ACHN (cell line): ENCODE measurements at regions not wholly inside any gene's neighbourhood (a gene's known extent, or its start where the extent isn't known, plus 50 kb on each side); places are given as distances from the start of the nearest gene placed in this dataset.
"Not testable (repeated sequence)": the region's sequence is repeated elsewhere in the genome, so short reads cannot be mapped to it uniquely, and the experiment has no call there.

Experiments
- DNase-seq: peaks from one replicate; pipeline ENCODE4 v3.0.0-alpha.2; 2015
- in situ Hi-C: cut with HindIII; loops from 2 replicates; pipeline ENCODE4 v1.10.0; 2017; ENCODE audit warnings: low sequenced_read_pairs, low pct_ligation_motif_present, low pct_unique_long_range_greater_than_20kb

DNA sequence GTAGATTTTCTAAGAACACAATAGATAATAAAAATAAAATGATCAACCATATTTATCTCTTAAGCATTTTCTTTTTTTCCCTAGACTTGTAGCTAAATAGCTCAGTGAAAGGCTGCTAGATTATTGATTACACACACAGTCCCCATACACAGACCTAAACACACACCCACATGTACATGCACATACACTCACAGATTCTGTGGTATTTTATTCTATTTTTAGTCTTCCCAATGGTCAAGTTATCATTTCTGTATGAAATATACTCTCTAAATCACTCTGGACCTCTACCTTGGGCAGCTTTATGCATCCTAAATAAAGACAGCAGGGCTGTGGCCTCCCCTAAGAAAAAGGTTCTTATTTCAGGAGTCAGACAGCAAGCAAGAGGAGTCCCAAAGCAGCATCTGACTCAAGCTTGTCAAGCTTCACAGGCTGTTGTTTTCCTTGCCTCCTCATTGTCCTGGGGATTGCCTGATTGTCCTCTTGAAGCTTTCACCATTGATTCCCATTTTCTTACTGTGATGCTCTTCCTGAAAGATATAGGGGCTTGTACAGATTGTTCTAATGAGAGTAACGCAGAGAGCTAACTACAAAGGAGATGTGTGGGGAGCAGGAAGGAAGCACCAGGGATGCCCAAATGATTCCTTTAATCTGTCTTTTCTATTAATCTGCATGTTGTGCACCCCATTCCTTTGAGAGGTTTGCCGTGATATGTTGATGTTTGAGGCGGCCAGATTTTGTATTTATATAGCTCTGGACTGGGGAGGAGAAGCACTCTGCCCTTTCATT, 986.5 kb downstream of the PCDH17 start:
- in situ Hi-C loops = no loop called here
- no peak for DNase-seq

DNA sequence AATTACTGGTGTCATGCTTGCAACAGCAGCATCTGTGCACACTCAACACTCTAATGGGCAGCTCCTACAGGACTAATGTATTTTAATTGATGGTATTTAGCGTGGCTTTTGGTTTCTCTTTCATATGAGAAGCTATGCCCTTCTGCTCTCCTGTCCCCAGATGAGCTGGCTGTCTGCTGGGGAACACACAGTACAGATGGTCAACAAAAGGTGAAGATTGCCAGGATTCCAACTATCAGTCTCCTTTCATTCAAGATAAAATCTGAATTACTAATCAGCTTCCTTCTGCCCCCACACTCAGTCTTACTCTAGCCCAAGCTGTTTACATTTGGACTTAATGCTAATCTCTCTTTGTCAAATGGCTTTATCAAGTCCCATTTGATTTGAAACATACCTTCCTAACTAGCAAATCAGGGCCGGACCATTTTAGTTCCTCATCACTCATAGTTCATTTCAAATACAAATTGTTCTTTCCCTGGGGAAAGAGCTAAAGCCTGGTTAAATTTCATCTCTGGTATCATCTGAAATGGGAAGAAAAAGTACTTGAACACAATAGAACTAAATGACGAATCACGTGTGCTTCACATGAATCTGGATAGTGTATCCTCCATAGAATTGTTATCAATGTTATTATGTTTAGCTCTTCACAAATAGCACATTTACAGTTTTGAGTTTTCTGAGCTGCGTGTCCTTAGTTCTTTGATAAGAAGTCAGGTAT, 988.0 kb downstream of the PCDH17 start:
- no peak for DNase-seq

DNA sequence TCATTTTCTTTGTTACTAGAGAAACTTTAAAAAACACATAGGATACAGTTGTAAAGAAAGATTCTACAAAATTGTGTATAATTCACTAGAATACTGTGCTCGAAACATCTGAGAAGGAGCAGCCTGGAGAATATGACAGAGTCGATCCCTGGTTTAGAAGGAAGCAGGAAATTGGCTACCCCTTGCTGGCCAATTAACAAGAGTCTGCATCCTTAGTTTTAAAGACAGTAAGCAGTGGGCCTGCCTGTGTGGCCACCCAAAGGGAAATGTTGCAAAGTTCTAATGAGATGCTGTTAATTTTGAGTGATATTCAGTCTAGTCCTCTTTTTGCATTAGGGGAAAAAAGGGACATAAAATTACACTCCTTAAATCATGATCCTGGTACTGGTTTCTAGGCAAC, 988.6 kb downstream of the PCDH17 start:
- in situ Hi-C loops = no loop called here
- DNase-seq = no peak

More for the DNA sequence above, 988.0 kb downstream of the PCDH17 start:
- in situ Hi-C loops = no loop called here

DNA sequence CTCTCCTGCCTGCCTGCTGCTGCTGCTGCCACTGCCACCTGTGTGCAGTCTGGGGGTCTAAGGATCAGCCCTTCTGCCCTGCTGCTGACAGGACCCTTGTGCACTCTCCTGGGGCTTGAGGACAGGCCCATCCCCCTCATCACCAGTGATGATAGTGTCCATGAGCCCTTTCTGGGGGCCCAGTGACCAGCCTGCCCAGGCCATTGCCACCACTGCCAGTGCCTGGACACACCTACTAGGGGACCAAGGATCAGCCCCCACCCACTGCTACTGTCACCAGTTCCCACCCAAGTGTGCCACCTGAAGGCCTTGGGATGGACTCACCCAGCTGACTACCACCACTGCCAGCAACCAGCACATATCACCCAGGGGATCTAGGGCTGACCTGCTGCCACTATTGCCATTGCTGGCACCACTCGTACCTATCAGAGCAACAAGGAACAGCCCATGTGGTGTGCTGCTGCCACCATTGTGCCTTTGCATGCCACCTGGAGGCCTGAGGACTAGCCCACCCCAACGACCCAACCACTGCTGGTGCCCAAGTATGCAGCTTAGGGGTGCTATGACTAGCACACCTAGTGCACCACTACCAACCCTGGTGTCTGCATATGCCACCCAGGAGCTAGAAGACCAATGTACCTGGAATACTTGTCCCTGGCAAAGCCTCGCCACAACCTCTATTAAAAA, 994.3 kb downstream of the PCDH17 start:
- in situ Hi-C loops = no loop called here
- DNase-seq = no peak

DNA sequence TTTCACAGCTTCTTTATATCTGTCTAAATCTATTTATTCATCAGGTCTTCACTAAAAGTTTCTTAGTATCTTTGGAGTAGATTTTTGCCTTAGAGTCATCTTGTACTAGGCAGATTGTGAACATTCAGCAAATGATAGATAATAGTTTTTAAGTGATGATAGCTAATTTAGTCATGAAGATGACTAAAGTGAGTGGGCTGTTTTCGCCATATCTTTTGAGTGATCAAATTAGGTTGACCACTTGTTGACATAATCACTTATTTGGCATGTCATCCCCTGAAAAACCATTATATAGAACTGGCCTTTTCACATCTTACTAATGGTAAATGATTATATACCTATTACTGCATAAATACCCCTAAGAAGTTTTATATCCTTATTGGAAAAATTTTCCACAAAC, 999.2 kb downstream of the PCDH17 start:
- no peak for DNase-seq
- in situ Hi-C loops = no loop called here

DNA sequence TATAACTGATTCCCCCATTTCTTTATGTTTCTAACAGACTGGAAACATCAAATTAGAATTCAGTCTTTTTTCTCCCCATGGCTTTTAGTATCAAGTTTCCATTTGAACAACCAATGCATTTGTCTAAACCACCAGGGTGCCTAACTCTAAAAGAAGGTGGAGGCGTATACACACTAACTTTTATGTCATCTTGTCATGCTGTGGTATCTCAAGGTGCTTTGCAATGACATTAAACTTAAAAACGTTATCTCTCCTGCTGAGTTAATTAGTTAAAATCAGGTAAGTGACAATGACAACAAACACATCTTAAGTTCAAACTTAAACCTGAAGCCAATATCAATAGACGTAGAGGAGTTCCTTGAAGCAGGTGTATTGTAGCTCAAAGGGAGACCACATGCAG, 1001.7 kb downstream of the PCDH17 start:
- DNase-seq = no peak
- in situ Hi-C loops = no loop called here

DNA sequence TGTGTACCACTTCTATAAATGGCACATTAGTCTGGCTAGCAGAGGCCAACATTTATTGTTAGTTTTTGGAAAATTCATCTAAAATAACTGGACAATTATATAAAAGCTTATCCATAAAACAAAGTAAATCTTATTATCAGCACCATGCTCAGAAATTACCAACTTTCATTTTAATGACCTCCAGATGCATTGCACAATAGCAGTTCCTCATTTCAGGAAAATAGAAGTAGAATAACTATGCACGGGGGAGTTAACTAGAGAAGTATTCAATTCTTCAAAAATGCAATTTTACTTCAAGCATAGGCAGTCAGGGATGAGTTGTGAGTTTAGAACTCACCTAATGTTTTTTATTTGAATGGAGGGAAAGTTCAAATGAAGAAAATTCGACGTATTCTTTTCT, 1023.5 kb downstream of the PCDH17 start:
- in situ Hi-C loops = no loop called here
- no peak for DNase-seq

DNA sequence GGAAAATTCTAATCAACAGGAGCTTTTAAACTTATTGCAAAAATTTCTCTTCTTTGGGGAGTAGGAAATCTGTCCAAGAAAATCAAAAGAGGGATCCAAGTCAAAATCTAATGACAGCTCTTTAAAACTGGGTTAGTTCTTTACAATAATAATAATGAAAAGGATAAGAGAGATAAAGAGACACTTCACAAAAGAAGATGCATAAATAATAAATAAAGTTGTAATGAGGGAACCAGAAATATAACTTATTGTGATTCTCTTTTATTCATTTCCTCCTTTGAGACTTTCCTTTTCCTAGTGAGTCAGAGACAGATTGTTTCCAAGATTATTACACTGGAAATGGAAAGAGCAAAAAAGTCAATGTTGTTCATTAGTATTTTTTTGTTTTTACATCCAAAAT, 1029.3 kb downstream of the PCDH17 start:
- no peak for DNase-seq
- in situ Hi-C loops = no loop called here

DNA sequence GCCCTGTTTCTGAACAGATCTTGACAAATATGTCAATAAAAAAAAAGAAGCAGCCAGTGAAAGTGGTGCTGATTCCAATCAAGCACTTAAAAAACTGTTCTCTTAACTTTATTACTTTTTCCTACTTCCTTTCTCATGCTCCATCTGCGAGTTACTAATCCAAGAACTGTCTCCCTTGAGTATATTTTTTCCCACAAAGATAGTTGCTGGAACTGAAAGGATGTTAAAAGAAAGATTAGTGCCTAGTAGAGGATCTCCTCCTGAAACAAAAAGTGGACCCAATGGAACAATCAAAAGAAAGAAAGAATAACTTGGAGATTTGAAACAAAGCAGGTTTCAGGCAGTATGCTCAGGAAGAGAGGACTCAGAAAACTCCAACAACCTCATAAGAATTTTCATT, 1034.8 kb downstream of the PCDH17 start:
- in situ Hi-C loops = no loop called here
- no peak for DNase-seq

DNA sequence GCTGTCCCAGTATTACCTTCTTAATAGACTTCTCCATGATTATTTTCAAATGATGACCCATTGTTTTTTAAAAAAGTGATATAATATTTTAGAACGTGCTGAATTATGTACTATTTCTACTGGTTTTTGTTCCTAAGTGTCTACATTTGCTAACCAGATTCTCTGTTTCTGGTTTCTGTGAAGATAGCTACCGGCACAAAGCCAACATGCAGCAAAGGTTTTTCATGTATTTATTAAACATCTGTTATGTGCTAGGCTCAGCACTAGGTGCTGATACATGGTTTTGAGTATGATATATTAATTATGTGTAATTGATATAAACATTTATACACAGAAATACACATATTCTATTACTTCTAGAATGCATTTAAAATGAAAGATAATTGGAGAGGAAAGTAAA, 1035.6 kb downstream of the PCDH17 start:
- DNase-seq = no peak
- in situ Hi-C loops = no loop called here

DNA sequence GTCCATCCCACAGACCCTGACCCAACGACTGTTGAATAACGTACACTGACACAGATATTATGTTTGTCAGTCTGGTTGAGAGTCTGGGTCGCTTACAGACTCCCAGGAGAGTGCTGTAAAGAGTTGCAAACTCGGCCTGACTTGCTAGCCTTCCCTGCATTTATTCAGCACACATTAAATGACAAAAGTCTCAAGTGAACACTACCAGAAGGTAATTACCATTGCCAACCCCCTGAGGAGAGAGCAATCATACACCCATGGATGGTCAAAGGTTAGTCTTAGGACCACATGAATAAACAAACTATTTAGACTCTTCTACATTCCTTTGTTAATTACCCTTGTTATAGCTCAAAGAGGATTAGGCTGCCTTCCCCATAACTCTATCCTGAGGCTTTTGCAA, 1048.6 kb downstream of the PCDH17 start:
- no peak for DNase-seq
- in situ Hi-C loops = no loop called here

DNA sequence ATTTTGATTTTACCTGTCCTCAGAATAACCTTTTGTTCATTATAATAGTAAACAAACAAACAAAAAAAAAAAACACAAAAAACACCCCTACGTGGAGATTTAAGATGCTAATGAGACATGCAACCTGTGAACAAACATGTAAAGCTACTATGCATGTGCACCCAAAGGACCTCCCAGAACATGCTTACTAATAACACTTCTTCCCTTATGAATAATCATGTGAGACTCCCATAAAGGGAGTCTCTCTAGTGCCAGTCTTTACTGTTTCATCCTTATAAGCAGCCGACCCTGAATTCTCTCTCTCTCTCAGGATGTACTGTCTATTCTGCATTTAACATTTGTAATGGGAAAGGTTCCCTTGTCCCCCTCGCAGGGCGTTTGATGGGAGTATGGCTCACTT, 1051.1 kb downstream of the PCDH17 start:
- no peak for DNase-seq
- in situ Hi-C loops = no loop called here

DNA sequence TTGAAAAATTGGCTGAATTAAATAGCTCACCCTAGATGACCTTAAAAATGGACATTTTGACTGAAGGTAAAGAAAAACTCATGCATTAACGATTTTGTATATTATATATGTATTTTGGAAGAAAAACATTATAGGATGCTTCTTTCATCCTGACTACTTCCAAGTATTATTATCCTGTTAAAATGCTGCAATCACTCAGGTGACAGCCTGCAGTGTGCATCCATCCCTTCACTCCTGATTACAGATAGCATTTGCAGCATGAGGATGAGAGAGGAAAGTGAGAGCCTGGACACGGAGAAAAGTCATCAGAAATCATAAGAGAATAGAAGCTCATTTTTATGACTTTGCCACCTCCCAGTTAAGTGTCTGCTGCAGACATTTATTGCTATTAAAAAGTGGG, 1055.6 kb downstream of the PCDH17 start:
- in situ Hi-C loops = no loop called here
- DNase-seq = no peak

DNA sequence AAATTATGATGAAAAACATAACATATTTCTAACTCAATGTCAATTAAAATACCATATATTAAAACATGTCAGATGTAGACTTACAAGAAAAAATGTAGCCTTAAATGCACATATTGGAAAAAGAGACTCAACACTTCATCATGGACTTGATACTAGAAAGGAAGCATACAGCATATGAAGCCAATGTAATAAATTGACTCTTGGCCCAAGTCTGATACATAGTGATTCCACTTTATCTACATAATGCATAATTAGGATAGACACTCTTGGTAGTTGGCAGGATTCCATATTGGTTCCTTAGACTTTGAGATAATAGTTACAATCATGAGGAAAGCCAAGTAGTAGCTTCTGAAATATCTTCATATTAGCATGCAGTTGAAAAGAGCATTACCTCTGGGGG, 1067.0 kb downstream of the PCDH17 start:
- in situ Hi-C loops = no loop called here

DNA sequence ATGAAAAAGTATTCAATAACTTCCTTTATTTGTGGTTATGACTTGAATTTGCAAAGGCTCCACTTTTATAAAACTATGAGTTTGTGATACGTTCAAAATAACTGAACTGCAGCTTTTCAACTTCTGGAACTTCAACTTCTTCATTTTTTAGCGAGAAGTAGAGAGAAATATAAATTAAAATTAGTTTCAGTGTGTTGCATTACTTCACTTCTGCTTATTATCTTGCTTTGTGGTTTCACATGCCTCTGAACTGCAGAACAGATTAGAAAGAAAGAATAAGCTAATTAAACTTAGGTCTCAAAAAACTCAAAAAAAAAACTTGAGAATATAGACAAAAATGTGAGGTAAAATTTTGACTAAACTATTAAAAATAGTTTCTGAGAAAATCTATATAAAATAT, 1073.4 kb downstream of the PCDH17 start:
- in situ Hi-C loops = no loop called here
- no peak for DNase-seq

More for the DNA sequence above, 1067.0 kb downstream of the PCDH17 start:
- DNase-seq = no peak

DNA sequence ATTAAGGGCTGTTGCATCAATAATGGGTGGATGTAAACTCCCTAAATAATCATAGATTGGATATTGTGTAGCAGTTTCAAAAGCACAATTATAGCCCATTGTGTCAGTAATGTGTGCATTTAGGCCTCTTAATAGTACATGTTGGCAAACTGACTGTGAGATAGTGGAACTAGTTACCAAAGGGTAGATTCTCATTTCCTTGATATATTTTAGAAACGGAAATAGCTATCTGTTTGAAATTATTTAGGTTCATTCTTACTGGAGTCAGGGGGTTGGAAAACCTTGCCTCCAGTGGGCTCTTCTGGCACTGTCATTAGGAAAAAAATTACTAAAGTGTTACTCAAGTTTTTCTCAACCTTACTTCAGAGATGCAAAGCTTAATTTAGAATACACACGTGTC, 1074.9 kb downstream of the PCDH17 start:
- in situ Hi-C loops = no loop called here
- no peak for DNase-seq

DNA sequence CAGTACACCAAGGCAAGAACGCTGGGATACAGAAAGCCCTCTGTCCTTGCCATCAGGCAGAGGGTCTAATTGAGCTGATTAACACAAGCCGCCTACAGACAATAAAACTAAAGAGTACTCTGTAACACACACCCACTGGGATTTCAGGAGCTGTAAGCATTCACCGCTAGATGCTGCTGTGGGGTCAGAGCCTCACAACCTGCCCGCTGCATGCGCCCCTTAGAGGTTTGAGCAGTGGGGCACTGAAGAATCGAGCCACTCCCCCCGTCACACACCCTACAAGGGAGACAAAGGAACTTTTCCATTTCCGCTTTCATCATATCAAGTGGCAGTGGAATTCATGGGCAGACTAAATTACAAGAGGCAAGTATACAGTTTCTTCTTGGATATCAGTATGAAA, 1080.6 kb downstream of the PCDH17 start:
- no peak for DNase-seq
- in situ Hi-C loops = no loop called here

DNA sequence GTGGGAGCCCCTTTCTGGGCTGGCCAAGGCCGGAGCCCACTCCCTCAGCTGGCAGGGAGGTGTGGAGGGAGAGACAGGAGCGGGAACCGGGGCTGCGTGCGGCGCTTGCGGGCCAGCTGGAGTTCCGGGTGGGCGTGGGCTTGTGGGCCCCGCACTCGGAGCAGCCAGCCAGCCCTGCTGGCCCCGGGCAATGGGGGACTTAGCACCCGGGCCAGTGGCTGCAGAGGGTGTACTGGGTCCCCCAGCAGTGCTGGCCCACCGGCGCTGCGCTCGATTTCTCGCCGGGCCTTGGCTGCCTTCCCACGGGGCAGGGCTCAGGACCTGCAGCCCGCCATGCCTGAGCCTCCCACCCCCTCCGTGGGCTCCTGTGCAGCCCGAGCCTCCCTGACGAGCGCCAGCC, 1082.5 kb downstream of the PCDH17 start:
- in situ Hi-C loops = not testable (repeated sequence)

DNA sequence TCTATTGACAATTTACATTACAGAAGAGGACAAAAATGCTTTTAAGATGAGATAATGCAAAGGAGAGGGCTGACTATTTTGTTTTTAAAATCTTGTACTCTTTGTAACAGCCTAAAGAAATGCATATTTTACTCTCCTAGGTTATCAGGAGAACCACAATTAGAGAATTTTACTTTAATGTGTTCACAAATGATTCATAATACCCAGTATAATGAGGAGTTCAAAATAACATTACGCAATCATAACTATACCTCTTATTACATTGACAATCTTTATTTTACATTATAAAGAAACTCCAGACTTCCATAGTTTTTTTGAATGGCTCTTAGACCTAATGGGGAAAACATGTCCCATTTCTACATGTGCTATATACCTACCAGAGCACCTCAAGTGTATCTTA, 1089.7 kb downstream of the PCDH17 start:
- in situ Hi-C loops = no loop called here
- no peak for DNase-seq

More for the DNA sequence above, 1082.5 kb downstream of the PCDH17 start:
- DNase-seq = not testable (repeated sequence)

DNA sequence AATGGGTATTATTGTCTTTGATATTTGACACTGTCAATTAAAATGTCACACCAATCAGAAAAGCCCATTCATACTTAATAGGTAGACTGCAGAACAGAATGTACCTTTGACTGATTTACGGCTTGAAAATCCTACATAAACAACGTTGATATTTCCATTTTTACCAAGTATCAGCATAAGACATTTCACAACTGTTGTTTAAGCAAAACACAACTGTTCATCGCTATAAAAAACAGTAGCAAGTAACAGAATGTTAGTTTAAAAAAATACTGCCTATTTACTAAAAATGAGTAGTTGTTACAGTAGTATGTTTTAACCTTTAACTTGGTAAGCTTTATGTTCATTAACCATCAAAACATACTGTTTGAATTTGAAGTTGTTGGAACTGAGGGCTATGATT, 1096.6 kb downstream of the PCDH17 start:
- DNase-seq = no peak
- in situ Hi-C loops = no loop called here
